ENCODE measurements at regions not wholly inside any gene's neighbourhood (a gene's known extent, or its start where the extent isn't known, plus 50 kb on each side); places are given as distances from the start of the nearest gene placed in this dataset.
A peak's percentile ranks its signal among the peaks of the same experiment; 100 is the strongest.

GRCh38 chr2:236861944-236862343 lies 223.7 kb upstream of the COPS8 start:
- no peak for DNase-seq (ENCODE audit: extremely low read depth, low read depth, low spot score)

DNA sequence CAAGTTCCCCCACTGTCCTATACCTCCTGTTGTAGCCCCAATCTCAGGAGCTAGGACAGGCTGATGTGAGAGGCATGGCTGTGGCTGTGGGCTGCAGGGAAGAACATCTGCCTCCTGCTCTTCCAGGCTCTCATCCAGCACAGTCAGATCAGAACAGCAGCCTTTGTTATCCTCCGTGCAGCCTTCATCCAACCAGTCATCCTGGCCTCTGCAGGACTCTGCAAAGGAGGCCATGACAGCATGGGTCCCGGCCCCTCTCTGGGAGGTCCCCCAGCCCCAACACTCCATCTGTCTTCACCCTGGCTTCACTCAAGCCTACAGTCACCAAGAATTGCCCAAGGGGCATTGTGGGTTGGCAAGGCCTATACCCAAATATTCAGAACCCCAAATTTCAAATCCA lies 223.2 kb upstream of the COPS8 start:
- no peak for DNase-seq (ENCODE audit: extremely low read depth, low read depth, low spot score)

GRCh38 chr2:236862961-236863728 lies 222.5 kb upstream of the COPS8 start:
- DNase-seq (ENCODE audit: extremely low read depth, low read depth, low spot score): no peak

GRCh38 chr2:236863729-236864126 lies 222.0 kb upstream of the COPS8 start:
- no peak for DNase-seq (ENCODE audit: extremely low read depth, low read depth, low spot score)

GRCh38 chr2:236865052-236865451 lies 220.6 kb upstream of the COPS8 start:
- DNase-seq (ENCODE audit: extremely low read depth, low read depth, low spot score): no peak

- DNase-seq (ENCODE audit: extremely low read depth, low read depth, low spot score): no peak
These were observed 218.9 kb upstream of the COPS8 start for GRCh38 chr2:236866542-236867340.

DNA sequence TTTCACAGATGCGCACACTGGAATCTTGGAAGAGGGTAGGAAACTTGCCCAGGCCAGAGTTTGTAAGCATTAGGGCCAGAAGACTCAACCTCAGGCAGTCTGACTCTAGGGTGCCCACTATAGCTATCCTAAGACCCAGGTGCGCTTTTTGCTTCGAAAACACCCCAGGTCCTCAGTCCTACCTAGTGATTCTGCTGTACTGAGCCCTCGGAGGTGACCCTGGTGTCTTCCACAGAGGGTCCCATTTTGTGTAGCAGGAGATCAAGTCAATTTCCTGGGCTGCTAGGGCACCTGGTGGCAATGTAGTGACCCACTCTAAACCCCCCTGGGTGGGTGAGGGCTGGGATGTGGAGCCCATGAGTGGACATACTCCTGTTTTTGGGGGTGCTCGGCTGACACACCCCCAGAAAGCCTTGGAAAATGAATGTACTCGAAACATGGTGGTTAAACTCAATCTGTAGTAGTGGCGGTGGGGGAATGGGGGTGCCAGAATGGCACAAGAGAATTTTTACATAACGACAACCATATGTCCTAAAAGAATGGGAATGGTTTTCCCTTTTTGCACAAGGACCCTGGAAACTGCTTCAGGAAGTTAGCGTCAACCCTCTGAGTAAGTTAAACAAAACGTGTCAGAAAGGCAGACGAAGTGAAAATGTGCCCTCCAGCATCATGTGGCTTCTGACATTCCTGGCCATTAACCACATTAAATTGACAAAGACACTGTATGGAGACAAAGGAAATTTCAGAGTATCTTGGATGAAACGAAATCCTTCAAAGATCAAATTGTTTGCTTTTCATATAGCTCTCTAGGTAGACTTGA lies 218.0 kb upstream of the COPS8 start:
- no peak for DNase-seq (ENCODE audit: extremely low read depth, low read depth, low spot score)

DNA sequence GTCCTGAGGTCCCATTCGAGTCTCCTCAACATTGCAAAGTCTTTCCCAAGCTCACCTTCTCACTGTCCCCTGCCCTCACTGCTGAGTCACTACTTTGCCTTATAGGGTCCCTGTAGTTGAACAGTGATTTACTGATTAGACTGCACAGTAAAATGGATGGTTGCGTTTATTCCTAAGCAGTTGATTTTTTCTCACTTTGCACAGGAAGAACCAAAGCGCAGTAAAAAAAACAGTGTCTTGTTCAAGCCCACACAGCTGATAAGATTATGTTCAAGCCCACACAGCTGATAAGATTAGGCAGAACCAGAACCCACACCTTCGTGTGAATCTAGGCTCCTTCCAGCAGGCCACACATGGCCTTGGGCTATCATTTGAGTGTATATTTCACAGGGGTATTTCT lies 215.3 kb upstream of the COPS8 start:
- no peak for DNase-seq (ENCODE audit: extremely low read depth, low read depth, low spot score)

DNA sequence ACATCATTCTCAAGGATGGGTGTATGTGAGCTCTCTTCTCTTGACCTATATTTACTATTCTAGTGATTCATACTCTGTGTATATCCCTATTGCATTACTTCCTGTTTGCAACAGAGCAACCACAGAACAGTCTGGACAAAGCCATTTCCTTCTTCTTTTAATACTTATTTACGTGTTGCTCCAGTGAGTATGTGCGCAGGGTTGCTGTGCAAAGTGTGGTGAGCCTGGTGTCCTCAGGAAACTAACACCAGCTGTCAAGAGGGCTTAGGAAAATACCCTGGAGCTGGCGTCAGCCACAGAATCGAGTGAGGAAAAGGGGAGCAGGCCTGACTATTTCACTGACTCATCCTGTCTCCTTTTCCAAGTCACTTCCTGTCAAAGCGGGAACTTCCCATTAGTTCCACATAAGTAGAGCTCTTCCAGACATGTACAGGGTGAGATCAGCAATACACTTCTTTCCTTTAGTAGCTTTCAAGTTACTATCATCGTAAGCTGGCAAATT lies 214.1 kb upstream of the COPS8 start:
- DNase-seq (ENCODE audit: extremely low read depth, low read depth, low spot score): peak; percentile 96

DNA sequence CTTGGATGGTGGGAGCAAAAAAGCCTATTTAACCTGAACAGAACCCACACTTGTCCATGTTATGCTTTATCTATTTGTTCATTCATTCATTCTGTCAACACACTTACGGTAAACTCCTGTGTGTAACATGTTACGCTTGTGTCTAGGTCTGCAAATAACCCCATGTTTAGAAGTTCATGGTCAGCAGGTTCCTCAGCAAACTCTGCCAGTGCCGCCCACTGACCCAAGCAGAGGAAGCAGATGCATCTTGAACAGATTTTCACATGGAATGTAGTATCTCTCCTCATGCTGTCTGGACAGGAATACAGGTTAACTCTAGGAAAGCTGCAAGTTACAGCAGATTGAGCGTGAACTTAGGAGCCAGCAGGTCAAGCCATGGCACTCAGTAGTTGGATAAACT lies 213.7 kb upstream of the COPS8 start:
- no peak for DNase-seq (ENCODE audit: extremely low read depth, low read depth, low spot score)

DNA sequence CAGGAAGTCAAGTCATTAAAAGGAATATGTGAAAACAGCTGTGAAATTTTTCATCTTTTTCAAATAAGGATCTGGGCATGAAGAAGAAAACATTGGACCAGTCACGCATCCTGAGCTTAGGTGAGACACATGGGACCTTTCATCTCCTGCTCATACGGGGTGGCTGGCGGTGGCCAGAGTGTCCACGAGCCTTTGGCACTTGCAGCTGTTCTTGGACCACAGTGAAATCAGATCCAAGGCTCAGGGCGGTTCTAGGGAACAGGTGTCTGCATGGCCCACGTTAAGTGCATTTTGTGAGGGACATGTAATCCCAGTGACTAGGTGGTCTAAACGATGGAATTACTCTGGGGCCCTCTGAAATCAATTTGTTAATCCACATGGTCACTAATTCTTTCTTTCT lies 212.7 kb upstream of the COPS8 start:
- DNase-seq (ENCODE audit: extremely low read depth, low read depth, low spot score): no peak

GRCh38 chr2:236873636-236874035 lies 212.1 kb upstream of the COPS8 start:
- DNase-seq (ENCODE audit: extremely low read depth, low read depth, low spot score): no peak

GRCh38 chr2:236874866-236875481 lies 210.7 kb upstream of the COPS8 start:
- DNase-seq (ENCODE audit: extremely low read depth, low read depth, low spot score): no peak

DNA sequence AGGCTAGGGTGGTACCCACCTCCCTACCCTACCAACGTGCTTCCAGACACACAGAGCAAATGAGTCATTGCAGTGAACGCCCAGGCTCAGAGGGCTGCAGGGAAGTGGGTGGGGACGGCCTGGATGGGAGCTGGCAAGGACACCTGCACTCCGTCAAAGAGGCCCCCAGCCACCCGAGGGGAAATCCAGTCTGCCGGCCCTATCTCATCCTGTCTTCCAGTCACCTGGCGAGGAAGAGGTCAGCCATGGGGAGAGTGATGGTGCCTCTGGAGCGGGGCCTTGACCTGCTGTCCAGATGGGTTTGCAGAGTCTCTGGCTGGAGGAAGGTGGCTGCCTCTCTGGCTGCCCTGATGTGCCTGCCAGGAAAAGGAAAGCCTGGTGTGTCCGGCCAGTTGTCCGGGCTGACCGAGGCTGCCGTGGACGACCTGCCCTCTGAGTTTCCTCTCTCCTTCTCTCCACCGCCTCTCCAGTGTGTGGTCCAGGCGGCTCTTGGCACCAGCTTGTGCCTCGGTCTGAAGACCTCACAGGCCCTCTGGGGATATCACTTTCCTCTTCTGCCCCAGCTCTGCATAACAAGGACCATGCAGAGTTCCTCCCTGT lies 209.7 kb upstream of the COPS8 start:
- DNase-seq (ENCODE audit: extremely low read depth, low read depth, low spot score): no peak

DNA sequence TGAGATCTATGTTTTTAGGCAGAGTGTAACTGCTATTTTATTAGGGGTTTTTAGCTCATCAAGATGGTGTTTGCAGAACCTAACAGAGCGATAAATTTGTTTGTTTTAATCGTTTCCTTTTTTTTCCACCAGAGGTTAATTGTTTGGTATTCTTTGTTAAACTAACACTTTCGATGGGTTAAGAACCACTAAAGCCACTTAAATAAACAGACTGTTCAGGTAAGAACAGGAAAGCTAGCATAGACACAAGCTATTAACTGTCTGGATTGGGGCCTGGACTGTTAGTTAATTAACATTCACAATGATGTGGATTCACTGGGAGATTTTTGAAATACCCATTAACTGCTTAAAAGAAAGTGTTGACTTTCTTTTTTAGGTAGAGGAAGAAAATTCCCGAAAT lies 209.0 kb upstream of the COPS8 start:
- DNase-seq (ENCODE audit: extremely low read depth, low read depth, low spot score): no peak

DNA sequence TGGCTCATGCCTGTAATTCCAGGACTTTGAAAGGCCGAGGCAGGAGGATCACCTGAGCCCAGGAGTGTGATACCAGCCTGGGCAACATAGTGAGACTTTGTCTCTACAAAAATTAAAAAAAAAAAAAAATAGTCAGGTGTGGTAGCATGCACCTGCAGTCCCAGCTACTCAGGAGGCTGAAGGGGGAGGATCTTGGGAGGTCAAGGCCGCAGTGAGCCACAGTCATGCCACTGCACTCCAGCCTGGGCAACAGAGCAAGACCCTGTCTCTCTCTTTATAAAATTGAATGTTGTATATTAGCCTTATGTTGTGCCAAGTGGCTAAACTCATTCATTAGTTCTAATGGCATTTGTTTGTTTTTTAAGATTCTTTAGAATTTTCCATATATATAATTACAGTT lies 207.7 kb upstream of the COPS8 start:
- DNase-seq (ENCODE audit: extremely low read depth, low read depth, low spot score): no peak

GRCh38 chr2:236879416-236879963 lies 206.2 kb upstream of the COPS8 start:
- DNase-seq (ENCODE audit: extremely low read depth, low read depth, low spot score): no peak

- DNase-seq (ENCODE audit: extremely low read depth, low read depth, low spot score): no peak
These were observed 203.6 kb upstream of the COPS8 start for GRCh38 chr2:236882074-236882473.

DNA sequence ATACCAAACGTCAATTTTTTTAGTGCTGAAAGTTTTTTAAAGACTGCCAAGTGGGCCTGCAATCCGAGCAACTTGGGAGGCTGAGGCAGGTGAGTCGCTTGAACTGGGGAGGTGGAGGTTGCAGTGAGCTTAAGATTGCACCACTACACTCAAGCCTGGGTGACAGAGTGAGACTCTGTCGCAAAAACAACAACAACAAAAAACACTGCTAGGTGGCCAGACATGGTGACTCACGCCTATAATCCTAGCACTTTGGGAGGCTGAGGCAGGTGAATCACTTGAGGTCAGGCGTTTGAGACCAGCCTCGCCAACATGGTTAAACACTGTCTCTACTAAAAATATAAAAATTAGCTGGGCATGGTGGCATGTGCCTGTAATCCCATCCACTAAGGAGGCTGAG lies 202.8 kb upstream of the COPS8 start:
- no peak for DNase-seq (ENCODE audit: extremely low read depth, low read depth, low spot score)

GRCh38 chr2:236883819-236884218 lies 201.9 kb upstream of the COPS8 start:
- DNase-seq (ENCODE audit: extremely low read depth, low read depth, low spot score): no peak

All from glomerular endothelial cell (primary cell).